NCI-H82 treated with DMSO at 0.1 percent for 48 hours (cell line): ENCODE measurements at regions not wholly inside any gene's neighbourhood (a gene's known extent, or its start where the extent isn't known, plus 50 kb on each side); places are given as distances from the start of the nearest gene placed in this dataset.
"Not testable (repeated sequence)": the region's sequence is repeated elsewhere in the genome, so short reads cannot be mapped to it uniquely, and the experiment has no call there.

Experiments
- DNase-seq: peaks from one replicate; lab custom pipeline; 2025; ENCODE audit not compliant: unreplicated experiment; lab: John Stamatoyannopoulos, UW

- DNase-seq: no peak
Measured at GRCh38 chr13:44814836-44815235, 174.4 kb downstream of the NUFIP1 start.

- DNase-seq: no peak
Measured at GRCh38 chr13:44814161-44814560, 175.1 kb downstream of the NUFIP1 start.

GRCh38 chr13:44812818-44813217, 176.5 kb downstream of the NUFIP1 start:
- DNase-seq: no peak

GRCh38 chr13:44810061-44810840, 179.0 kb downstream of the NUFIP1 start:
- DNase-seq: no peak

- DNase-seq: no peak
Measured at GRCh38 chr13:44809190-44809589, 180.1 kb downstream of the NUFIP1 start.

- no peak for DNase-seq
Measured at GRCh38 chr13:44808185-44808584, 181.1 kb downstream of the NUFIP1 start.

- no peak for DNase-seq
Measured at GRCh38 chr13:44807449-44808034, 181.7 kb downstream of the NUFIP1 start.

- no peak for DNase-seq
Measured at GRCh38 chr13:44806826-44807225, 182.4 kb downstream of the NUFIP1 start.

GRCh38 chr13:44805585-44805984, 183.7 kb downstream of the NUFIP1 start:
- DNase-seq: no peak

- DNase-seq: no peak
Measured at GRCh38 chr13:44803390-44803789, 185.9 kb downstream of the NUFIP1 start.

GRCh38 chr13:44802491-44802890, 186.8 kb downstream of the NUFIP1 start:
- no peak for DNase-seq

GRCh38 chr13:44801990-44802389, 187.3 kb downstream of the NUFIP1 start:
- DNase-seq: no peak

GRCh38 chr13:44800626-44801025, 188.6 kb downstream of the NUFIP1 start:
- DNase-seq: no peak

GRCh38 chr13:44797685-44798084, 191.6 kb downstream of the NUFIP1 start:
- DNase-seq: no peak

- DNase-seq: no peak
Measured at GRCh38 chr13:44796597-44797490, 192.4 kb downstream of the NUFIP1 start.

GRCh38 chr13:44796039-44796438, 193.2 kb downstream of the NUFIP1 start:
- not testable (repeated sequence) for DNase-seq

GRCh38 chr13:44795176-44795575, 194.1 kb downstream of the NUFIP1 start:
- DNase-seq: no peak

- DNase-seq: no peak
Measured at GRCh38 chr13:44792096-44792495, 197.2 kb downstream of the NUFIP1 start.

- DNase-seq: no peak
Measured at GRCh38 chr13:44790289-44790688, 199.0 kb downstream of the NUFIP1 start.

- no peak for DNase-seq
Measured at GRCh38 chr13:44787617-44788016, 201.7 kb downstream of the NUFIP1 start.

- DNase-seq: peak; percentile 11
Measured at GRCh38 chr13:44786756-44787155, 202.5 kb downstream of the NUFIP1 start.

GRCh38 chr13:44785401-44785800, 203.9 kb downstream of the NUFIP1 start:
- no peak for DNase-seq
